ENCODE measurements at regions not wholly inside any gene's neighbourhood (a gene's known extent, or its start where the extent isn't known, plus 50 kb on each side); places are given as distances from the start of the nearest gene placed in this dataset.

DNA sequence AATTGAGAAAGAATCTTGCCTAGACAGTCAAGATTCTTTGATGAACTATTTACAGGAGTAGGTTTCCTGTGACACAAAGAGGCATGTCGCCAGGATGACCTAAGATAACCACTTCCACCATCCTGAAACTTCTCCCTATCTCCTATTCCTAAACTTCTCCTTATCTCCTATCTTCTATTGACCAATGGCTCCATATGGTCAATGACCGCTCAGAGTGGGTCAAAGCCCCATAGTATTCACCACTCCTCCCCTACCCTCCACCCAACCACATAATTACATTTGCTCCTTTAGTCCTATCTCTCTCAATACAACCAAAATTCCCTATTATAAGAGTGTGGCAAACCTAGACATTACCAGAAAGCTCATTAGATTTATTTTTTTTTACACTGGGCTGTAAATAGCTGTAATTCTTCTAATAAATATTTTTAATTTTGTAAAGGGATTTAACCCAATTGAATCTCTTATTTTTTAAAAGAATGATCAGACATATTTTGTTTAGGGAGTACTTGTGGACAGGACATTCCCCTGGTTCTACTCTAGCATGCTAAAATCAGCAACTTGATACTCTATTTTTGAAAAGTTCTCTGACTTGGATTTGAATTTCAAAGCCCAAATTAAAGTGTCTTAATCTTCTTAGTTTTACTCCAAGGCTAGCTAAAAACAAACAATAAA, 416.0 kb upstream of the CCNH start:
- Histone ChIP-seq H3K9me3 (ENCODE audit: control insufficient read depth, low read length) (peaks cover 5% of the 10 kb centered on the region), H3K4me1 (ENCODE audit: control insufficient read depth in 1 of 2, insufficient read depth in 2 of 2, low read length in 2 of 2) (no peaks in the 10 kb centered on the region), H3K36me3 (ENCODE audit: control insufficient read depth in 1 of 2, insufficient read depth in 2 of 2, low read length in 1 of 2) (no peaks in the 10 kb centered on the region), H3K27ac (ENCODE audit: low read depth in 1 of 2, low read length in 2 of 2) (no peak overlapping the region), H3K4me3 (ENCODE audit: low read length in 2 of 2) (no peak overlapping the region), H3K27me3 (ENCODE audit: control insufficient read depth in 1 of 2, insufficient read depth in 2 of 2, low read length in 1 of 2) (peaks cover 0 to 2% of the 10 kb centered on the region in 2 donors)
- DNase-seq (no peak), ATAC-seq (ENCODE audit: low FRiP score) (no peak)
- intact Hi-C loops (cut with DNase I), result no loop called here
- WGBS, 2 donors, result 72 to 80% methylated on average over 2 of the region's 2 CpGs

DNA sequence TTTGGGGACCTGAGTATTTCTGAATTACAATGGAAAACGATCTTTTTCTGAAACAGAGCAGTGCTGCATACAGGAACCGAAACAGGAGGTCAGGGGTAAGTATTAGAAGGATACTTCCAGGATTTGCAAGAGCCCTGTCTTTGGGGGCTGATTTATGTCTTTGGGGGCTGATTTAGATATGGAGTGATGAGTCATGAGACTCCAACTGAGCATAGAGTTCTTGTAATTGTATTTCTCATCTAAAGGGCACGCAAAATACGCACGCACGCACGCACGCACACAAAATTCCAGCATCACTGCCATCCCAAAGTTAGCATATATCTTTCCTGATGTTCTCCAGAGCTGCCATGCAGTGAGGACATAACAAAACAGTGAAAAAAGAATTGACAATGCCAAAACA, 414.8 kb upstream of the CCNH start:
- Histone ChIP-seq H3K27me3 (ENCODE audit: control insufficient read depth in 1 of 2, insufficient read depth in 2 of 2, low read length in 1 of 2) (peaks cover 0 to 2% of the 10 kb centered on the region in 2 donors), H3K4me1 (ENCODE audit: control insufficient read depth in 1 of 2, insufficient read depth in 2 of 2, low read length in 2 of 2) (no peaks in the 10 kb centered on the region), H3K27ac (ENCODE audit: low read depth in 1 of 2, low read length in 2 of 2) (no peak overlapping the region), H3K9me3 (ENCODE audit: control insufficient read depth, low read length) (peaks cover 5% of the 10 kb centered on the region), H3K36me3 (ENCODE audit: control insufficient read depth in 1 of 2, insufficient read depth in 2 of 2, low read length in 1 of 2) (no peaks in the 10 kb centered on the region), H3K4me3 (ENCODE audit: low read length in 2 of 2) (no peak overlapping the region)
- DNase-seq (no peak), ATAC-seq (ENCODE audit: low FRiP score) (no peak)
- WGBS, 2 donors, result 62 to 68% methylated on average over 8 of the region's 8 CpGs
- intact Hi-C loops (cut with DNase I), result no loop called here

DNA sequence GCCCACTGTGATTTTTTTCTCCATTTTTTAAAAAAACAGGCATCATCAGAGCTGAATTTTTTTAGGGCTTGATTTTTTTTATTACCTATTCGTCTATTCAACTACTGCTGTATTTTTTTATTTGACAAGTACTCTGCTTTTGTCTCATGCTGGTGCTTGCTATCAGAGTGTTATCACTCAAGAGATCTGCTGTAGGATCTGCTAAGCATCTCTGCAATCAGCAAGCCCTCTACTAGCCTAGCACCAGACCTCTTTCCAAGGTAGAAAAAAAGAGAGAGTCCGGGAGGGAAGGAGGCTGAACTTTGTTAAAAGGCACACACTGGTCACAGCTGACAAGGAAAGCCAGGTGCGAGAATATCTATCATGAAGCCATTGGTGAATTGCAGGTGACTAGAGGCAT, 413.8 kb upstream of the CCNH start:
- DNase-seq (no peak), ATAC-seq (ENCODE audit: low FRiP score) (no peak)
- H3K4me1 ChIP-seq (ENCODE audit: control insufficient read depth in 1 of 2, insufficient read depth in 2 of 2, low read length in 2 of 2), result no peaks in the 10 kb centered on the region
- intact Hi-C loops (cut with DNase I), result no loop called here
- H3K27me3 ChIP-seq (ENCODE audit: control insufficient read depth in 1 of 2, insufficient read depth in 2 of 2, low read length in 1 of 2), result peaks cover 0 to 2% of the 10 kb centered on the region in 2 donors
- no peak overlapping the region for H3K4me3 ChIP-seq (ENCODE audit: low read length in 2 of 2)
- WGBS, 2 donors, result 50 to 61% methylated on average over 3 of the region's 3 CpGs
- no peaks in the 10 kb centered on the region for H3K36me3 ChIP-seq (ENCODE audit: control insufficient read depth in 1 of 2, insufficient read depth in 2 of 2, low read length in 1 of 2)
- peaks cover 2% of the 10 kb centered on the region for H3K9me3 ChIP-seq (ENCODE audit: control insufficient read depth, low read length)
- H3K27ac ChIP-seq (ENCODE audit: low read depth in 1 of 2, low read length in 2 of 2), result no peak overlapping the region

DNA sequence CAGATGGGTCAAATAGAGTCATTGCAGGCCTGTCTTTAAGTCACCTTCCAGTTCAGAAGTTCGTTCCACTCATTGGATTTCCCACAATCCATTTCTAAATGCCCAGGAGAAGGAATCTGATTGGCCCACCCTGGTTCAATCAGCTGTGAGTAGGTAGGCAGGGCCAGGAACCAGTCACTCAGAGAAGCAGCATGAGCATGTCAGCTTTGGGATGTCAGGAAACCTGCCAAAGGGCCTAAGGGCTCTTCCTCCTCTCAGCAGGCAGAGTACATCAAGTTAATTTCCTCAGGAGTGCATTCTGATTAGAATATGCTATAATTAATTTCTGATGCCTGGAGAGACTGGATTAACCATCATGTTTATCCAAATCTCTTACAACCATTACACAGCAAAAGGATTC, 412.9 kb upstream of the CCNH start:
- DNase-seq (no peak), ATAC-seq (ENCODE audit: low FRiP score) (no peak)
- Histone ChIP-seq H3K27me3 (ENCODE audit: control insufficient read depth in 1 of 2, insufficient read depth in 2 of 2, low read length in 1 of 2) (peaks cover 0 to 2% of the 10 kb centered on the region in 2 donors), H3K36me3 (ENCODE audit: control insufficient read depth in 1 of 2, insufficient read depth in 2 of 2, low read length in 1 of 2) (no peaks in the 10 kb centered on the region), H3K4me1 (ENCODE audit: control insufficient read depth in 1 of 2, insufficient read depth in 2 of 2, low read length in 2 of 2) (no peaks in the 10 kb centered on the region), H3K4me3 (ENCODE audit: low read length in 2 of 2) (no peak overlapping the region), H3K27ac (ENCODE audit: low read depth in 1 of 2, low read length in 2 of 2) (no peak overlapping the region), H3K9me3 (ENCODE audit: control insufficient read depth, low read length) (no peaks in the 10 kb centered on the region)
- WGBS, 2 donors, result 36 to 48% methylated on average over 1 of the region's 1 CpG
- intact Hi-C loops (cut with DNase I), result no loop called here

DNA sequence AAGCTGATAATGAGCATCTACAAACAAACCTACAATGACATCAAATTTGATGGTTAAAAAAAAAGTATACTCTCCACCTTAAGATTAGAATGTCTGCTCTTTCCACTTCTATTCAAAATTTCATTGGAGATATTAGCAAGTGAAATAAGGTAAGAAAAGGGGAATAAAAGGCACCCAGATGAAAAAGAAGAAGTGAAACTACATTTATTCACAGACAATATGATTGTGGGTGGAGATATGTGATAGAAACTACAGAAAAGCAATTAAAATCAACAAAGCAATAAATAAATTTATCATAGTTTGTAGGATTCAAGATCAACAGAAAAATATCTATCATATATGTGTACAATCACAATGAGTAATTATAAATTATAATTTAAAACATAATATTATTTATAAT, 395.1 kb upstream of the CCNH start:
- ATAC-seq (ENCODE audit: low FRiP score), result no peak
- DNase-seq, result no peak
- no peaks in the 10 kb centered on the region for H3K4me1 ChIP-seq (ENCODE audit: control insufficient read depth in 1 of 2, insufficient read depth in 2 of 2, low read length in 2 of 2)
- H3K9me3 ChIP-seq (ENCODE audit: control insufficient read depth, low read length), result no peaks in the 10 kb centered on the region
- H3K27me3 ChIP-seq (ENCODE audit: control insufficient read depth in 1 of 2, insufficient read depth in 2 of 2, low read length in 1 of 2), result no peaks in the 10 kb centered on the region
- H3K36me3 ChIP-seq (ENCODE audit: control insufficient read depth in 1 of 2, insufficient read depth in 2 of 2, low read length in 1 of 2), result no peaks in the 10 kb centered on the region
- no peak overlapping the region for H3K27ac ChIP-seq (ENCODE audit: low read depth in 1 of 2, low read length in 2 of 2)
- H3K4me3 ChIP-seq (ENCODE audit: low read length in 2 of 2), result no peak overlapping the region
- intact Hi-C loops (cut with DNase I), result no loop called here

DNA sequence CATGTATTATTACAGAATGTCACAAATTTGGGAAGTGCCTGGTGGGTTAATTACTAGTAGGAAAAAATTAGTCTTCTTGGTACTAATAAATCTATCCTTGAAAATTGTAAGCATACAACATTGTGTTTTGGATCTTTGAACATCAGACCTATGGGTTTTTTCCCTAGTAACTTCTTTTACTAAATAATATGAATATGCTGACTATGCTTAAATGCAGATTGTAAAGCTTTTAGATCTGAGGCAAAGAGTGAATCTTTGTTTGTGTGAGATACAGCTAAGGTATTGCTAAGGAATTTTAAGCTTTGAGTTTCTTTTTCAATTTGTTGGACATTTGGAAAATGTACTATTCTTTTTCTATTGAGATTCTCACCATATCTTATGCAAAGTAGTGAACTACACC, 390.6 kb upstream of the CCNH start:
- no peak overlapping the region for H3K27ac ChIP-seq (ENCODE audit: low read depth in 1 of 2, low read length in 2 of 2)
- no peaks in the 10 kb centered on the region for H3K4me1 ChIP-seq (ENCODE audit: control insufficient read depth in 1 of 2, insufficient read depth in 2 of 2, low read length in 2 of 2)
- no peaks in the 10 kb centered on the region for H3K9me3 ChIP-seq (ENCODE audit: control insufficient read depth, low read length)
- peaks cover 0 to 1% of the 10 kb centered on the region in 2 donors for H3K27me3 ChIP-seq (ENCODE audit: control insufficient read depth in 1 of 2, insufficient read depth in 2 of 2, low read length in 1 of 2)
- H3K4me3 ChIP-seq (ENCODE audit: low read length in 2 of 2), result no peak overlapping the region
- H3K36me3 ChIP-seq (ENCODE audit: control insufficient read depth in 1 of 2, insufficient read depth in 2 of 2, low read length in 1 of 2), result no peaks in the 10 kb centered on the region
- intact Hi-C loops (cut with DNase I), result no loop called here
- no peak for ATAC-seq (ENCODE audit: low FRiP score)
- no peak for DNase-seq

DNA sequence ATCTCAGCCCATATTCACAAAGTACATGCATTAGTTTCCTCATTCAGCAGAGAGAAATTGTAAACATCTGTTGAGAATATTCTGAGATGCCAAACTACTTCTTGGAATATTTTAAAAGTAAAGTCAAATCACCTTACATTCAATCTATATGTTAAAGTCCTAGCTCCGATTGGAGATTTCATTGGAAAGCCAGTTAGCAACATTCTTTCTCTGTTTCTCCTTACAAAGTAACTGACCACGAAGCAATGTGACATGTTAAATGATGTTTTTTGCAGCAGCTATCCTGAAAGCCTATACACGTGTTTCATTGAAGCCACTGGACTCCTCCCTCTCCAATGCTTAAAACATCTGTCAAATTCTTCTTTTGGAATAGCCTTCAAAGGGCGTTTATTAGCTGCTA, 379.1 kb upstream of the CCNH start:
- Histone ChIP-seq H3K27ac (ENCODE audit: low read depth in 1 of 2, low read length in 2 of 2) (no peak overlapping the region), H3K9me3 (ENCODE audit: control insufficient read depth, low read length) (no peaks in the 10 kb centered on the region), H3K4me3 (ENCODE audit: low read length in 2 of 2) (no peak overlapping the region), H3K4me1 (ENCODE audit: control insufficient read depth in 1 of 2, insufficient read depth in 2 of 2, low read length in 2 of 2) (no peaks in the 10 kb centered on the region), H3K36me3 (ENCODE audit: control insufficient read depth in 1 of 2, insufficient read depth in 2 of 2, low read length in 1 of 2) (no peaks in the 10 kb centered on the region), H3K27me3 (ENCODE audit: control insufficient read depth in 1 of 2, insufficient read depth in 2 of 2, low read length in 1 of 2) (no peaks in the 10 kb centered on the region)
- 18 to 30% methylated on average over 4 of the region's 4 CpGs for WGBS, 2 donors
- intact Hi-C loops (cut with DNase I), result no loop called here
- no peak for ATAC-seq (ENCODE audit: low FRiP score)
- no peak for DNase-seq

DNA sequence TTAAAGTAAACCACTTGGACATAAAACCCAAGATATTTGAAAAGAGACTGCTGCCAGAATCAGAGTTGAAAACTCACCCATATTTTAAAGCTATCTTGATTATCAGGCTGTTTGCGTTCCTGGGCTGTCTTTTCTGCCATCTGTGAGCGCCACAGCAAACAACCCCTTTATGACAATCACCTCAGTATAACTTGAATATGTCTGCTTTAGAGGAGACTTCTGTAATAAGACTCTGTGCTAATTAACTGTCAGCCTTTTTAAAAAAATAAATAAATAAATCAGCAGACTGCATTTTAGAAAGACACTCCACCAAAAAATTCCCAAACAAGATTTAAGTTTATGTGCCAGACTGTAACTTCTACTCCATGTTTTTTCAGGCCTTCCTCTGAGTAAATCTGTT, 375.7 kb upstream of the CCNH start:
- no peak overlapping the region for H3K4me3 ChIP-seq (ENCODE audit: low read length in 2 of 2)
- H3K27ac ChIP-seq (ENCODE audit: low read depth in 1 of 2, low read length in 2 of 2), result no peak overlapping the region
- ATAC-seq (ENCODE audit: low FRiP score), result no peak
- intact Hi-C loops (cut with DNase I), result no loop called here
- no peaks in the 10 kb centered on the region for H3K36me3 ChIP-seq (ENCODE audit: control insufficient read depth in 1 of 2, insufficient read depth in 2 of 2, low read length in 1 of 2)
- no peaks in the 10 kb centered on the region for H3K9me3 ChIP-seq (ENCODE audit: control insufficient read depth, low read length)
- no peaks in the 10 kb centered on the region for H3K27me3 ChIP-seq (ENCODE audit: control insufficient read depth in 1 of 2, insufficient read depth in 2 of 2, low read length in 1 of 2)
- 46 to 48% methylated on average over 2 of the region's 2 CpGs for WGBS, 2 donors
- DNase-seq, result no peak
- H3K4me1 ChIP-seq (ENCODE audit: control insufficient read depth in 1 of 2, insufficient read depth in 2 of 2, low read length in 2 of 2), result no peaks in the 10 kb centered on the region

DNA sequence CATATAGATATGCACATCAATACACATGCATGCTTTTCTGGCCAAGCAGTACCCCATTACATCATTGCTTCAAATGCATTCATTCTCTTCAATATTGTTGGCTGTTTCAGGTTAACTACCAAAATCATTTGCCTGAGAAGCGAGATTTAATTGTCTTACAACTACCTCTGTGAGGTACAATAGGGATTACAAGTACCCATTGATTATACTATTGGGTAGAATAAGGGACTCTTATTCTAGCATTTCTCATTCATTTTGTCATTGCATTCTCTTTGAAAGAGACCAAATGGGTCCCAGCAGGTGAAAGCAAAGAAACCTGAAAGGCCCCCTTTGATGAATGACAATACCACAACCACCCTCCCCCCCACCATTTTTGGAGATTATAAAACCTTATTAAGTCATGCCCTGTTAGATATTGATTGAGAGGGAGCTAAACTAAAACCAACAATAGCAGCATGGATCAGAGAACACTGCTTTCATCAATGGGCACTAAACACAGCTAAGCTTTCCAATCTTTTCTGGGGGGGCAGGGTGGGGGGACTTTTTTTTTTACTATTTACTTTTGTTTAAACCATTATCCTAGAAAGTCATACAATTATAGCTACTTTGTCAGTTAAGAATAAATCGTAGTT, 375.0 kb upstream of the CCNH start:
- Histone ChIP-seq H3K4me3 (ENCODE audit: low read length in 2 of 2) (no peak overlapping the region), H3K27ac (ENCODE audit: low read depth in 1 of 2, low read length in 2 of 2) (no peak overlapping the region), H3K4me1 (ENCODE audit: control insufficient read depth in 1 of 2, insufficient read depth in 2 of 2, low read length in 2 of 2) (no peaks in the 10 kb centered on the region), H3K36me3 (ENCODE audit: control insufficient read depth in 1 of 2, insufficient read depth in 2 of 2, low read length in 1 of 2) (no peaks in the 10 kb centered on the region), H3K27me3 (ENCODE audit: control insufficient read depth in 1 of 2, insufficient read depth in 2 of 2, low read length in 1 of 2) (no peaks in the 10 kb centered on the region), H3K9me3 (ENCODE audit: control insufficient read depth, low read length) (no peaks in the 10 kb centered on the region)
- intact Hi-C loops (cut with DNase I), result no loop called here
- ATAC-seq (ENCODE audit: low FRiP score) (no peak), DNase-seq (no peak)
- 39 to 45% methylated on average over 2 of the region's 2 CpGs for WGBS, 2 donors
